K562 (cell line): ENCODE measurements at regions not wholly inside any gene's neighbourhood (a gene's known extent, or its start where the extent isn't known, plus 50 kb on each side); places are given as distances from the start of the nearest gene placed in this dataset.

Experiments
- CEBPZ ChIP-seq: fragments of 150-350 bp; IDR thresholded peaks from 2 replicates; pipeline ENCODE4 v1.6.1; 2014; ENCODE audit warnings: low read depth, mild to moderate bottlenecking, low read length, borderline replicate concordance
- CTCF ChIP-seq, 3 experiments: IDR thresholded peaks in 2 of 3; conservative IDR thresholded peaks in 1 of 3; 2 replicates each; pipeline ENCODE4 v1.5.1; 2011 to 2012; ENCODE audit warnings: low read length in 3 of 3, mild to moderate bottlenecking in 3 of 3, control low read depth in 2 of 3, improper control_type of control experiment in 1 of 3, inconsistent platforms in 1 of 3, low read depth in 1 of 3, mixed read lengths in 1 of 3, moderate library complexity in 1 of 3; ENCODE audit not compliant: insufficient read depth in 2 of 3
- E2F1 ChIP-seq: sonication (generic); formaldehyde crosslinking; IDR thresholded peaks from 2 replicates; pipeline ENCODE4 v1.8.1; 2023; ENCODE audit warnings: mild to moderate bottlenecking, missing genetic modification reagents, moderate library complexity
- ELF4 ChIP-seq: fragments of 450-650 bp; formaldehyde crosslinking; IDR thresholded peaks from 2 replicates; pipeline ENCODE4 v1.4.0; 2022; ENCODE audit warnings: missing genetic modification characterization
- KDM4B ChIP-seq, 2 experiments: fragments of 450-650 bp in 1 of 2; sonication (generic) in 1 of 2; IDR thresholded peaks; 2 replicates each; pipeline ENCODE4 v1.6.1; 2016 to 2017; ENCODE audit warnings: borderline replicate concordance in 2 of 2, antibody characterized with exemption in 1 of 2, low read depth in 1 of 2, mild to moderate bottlenecking in 1 of 2
- MTA1 ChIP-seq: fragments of 450-650 bp; IDR thresholded peaks from 2 replicates; pipeline ENCODE4 v1.6.1; 2017; ENCODE audit warnings: borderline replicate concordance
- MYNN ChIP-seq, 2 experiments: sonication (generic); formaldehyde crosslinking in 1 of 2; IDR thresholded peaks; 2 replicates each; pipeline versions ENCODE4 v1.5.0 to v1.6.1; 2016 to 2020; ENCODE audit warnings: antibody characterized with exemption in 1 of 2, missing genetic modification reagents in 1 of 2
- POLR2A ChIP-seq: fragments of 450-650 bp; conservative IDR thresholded peaks from 2 replicates; pipeline ENCODE4 v1.6.1; 2016
- POLR3G ChIP-seq: IDR thresholded peaks from 2 replicates; pipeline ENCODE4 v1.6.1; 2011; ENCODE audit not compliant: insufficient read length, insufficient replicate concordance; ENCODE audit errors: extremely low read depth
- RB1 ChIP-seq: fragments of 450-650 bp; IDR thresholded peaks from 2 replicates; pipeline ENCODE4 v1.6.1; 2017; ENCODE audit warnings: low read depth, mild to moderate bottlenecking
- SIN3B ChIP-seq: fragments of 450-650 bp; IDR thresholded peaks from 2 replicates; pipeline ENCODE4 v1.6.1; 2017; ENCODE audit warnings: low read depth, mild to moderate bottlenecking, moderate library complexity
- SNAPC5 ChIP-seq: fragments of 250-450 bp; sonication (Bioruptor Pico); IDR thresholded peaks from 2 replicates; pipeline ENCODE4 v1.8.0; 2021; ENCODE audit warnings: moderate library complexity, mild to moderate bottlenecking, inconsistent platforms
- TBP ChIP-seq: optimal IDR thresholded peaks from 2 replicates; pipeline ENCODE3; 2011; ENCODE audit warnings: low read depth, low read length, improper control_type of control experiment

- TF ChIP-seq POLR2A (no peak), RB1 (no peak), TBP (no peak), E2F1 (no peak), CTCF (IDR thresholded peaks at IDR 0.05 in 2 of 3, conservative IDR thresholded peaks at IDR 0.05 in 1 of 3; ENCODE audit: insufficient read depth in 2 of 3, low read depth in 1 of 3, low read length in 3 of 3) (no peak), MYNN (IDR thresholded peaks at IDR 0.05) (no peak), MYNN (CRISPR knock-in tag; IDR thresholded peaks at IDR 0.05) (no peak), CEBPZ (no peak), MTA1 (no peak), SNAPC5 (no peak), SIN3B (no peak), ELF4 (CRISPR knock-in tag) (no peak), POLR3G (no peak), KDM4B (IDR thresholded peaks at IDR 0.05; ENCODE audit: borderline replicate concordance in 2 of 2, low read depth in 1 of 2) (no peak)
Observed at GRCh38 chr10:125262409-125262808, 102.0 kb upstream of the CTBP2 start.
